AG04449 (cell line): ENCODE measurements at regions not wholly inside any gene's neighbourhood (a gene's known extent, or its start where the extent isn't known, plus 50 kb on each side); places are given as distances from the start of the nearest gene placed in this dataset.

ENCODE experiments used
- CTCF ChIA-PET: fragments of 350-600 bp; formaldehyde crosslinking; extraction: SDS; loops from one replicate; lab custom pipeline; 2021; ENCODE audit warnings: antibody characterized with exemption; lab: Yijun Ruan, JAX
- POLR2A ChIA-PET: fragments of 400-600, 350-600 bp; formaldehyde crosslinking; extraction: SDS; loops from one replicate; lab custom pipeline; 2020; ENCODE audit warnings: antibody characterized with exemption, inconsistent platforms; lab: Yijun Ruan, JAX
- DNase-seq: peaks from one replicate; pipeline ENCODE4 v3.0.0-alpha.2; 2010; ENCODE audit warnings: low read depth, low spot score
- H3K4me3 ChIP-seq: 2 replicates; pipeline ENCODE4 v1.5.1; 2011; ENCODE audit warnings: low read depth, mild to moderate bottlenecking, control low read depth, low read length
- CTCF ChIP-seq: IDR thresholded peaks from one replicate; pipeline ENCODE4 v1.5.1; 2011; ENCODE audit warnings: mild to moderate bottlenecking, moderate library complexity, low read length, control low read depth, inconsistent platforms; ENCODE audit not compliant: insufficient read depth; ENCODE audit errors: missing control alignments

GRCh38 chrX:43224496-43224895 is 431.6 kb upstream of the MAOA start:
- ChIA-PET CTCF (no interaction called here), POLR2A (no interaction called here)
- no peak for DNase-seq
- no peak for TF ChIP-seq CTCF
- no peak overlapping the region for H3K4me3 ChIP-seq

GRCh38 chrX:43225626-43226328 is 430.3 kb upstream of the MAOA start:
- DNase-seq = no peak
- TF ChIP-seq CTCF = no peak
- ChIA-PET CTCF (no interaction called here), POLR2A (no interaction called here)
- no peak overlapping the region for H3K4me3 ChIP-seq

GRCh38 chrX:43238461-43238945 is 417.6 kb upstream of the MAOA start:
- no peak for DNase-seq
- no peak for TF ChIP-seq CTCF
- ChIA-PET POLR2A (no interaction called here), CTCF (no interaction called here)
- H3K4me3 ChIP-seq = no peak overlapping the region

- ChIA-PET POLR2A (no interaction called here), CTCF (no interaction called here)
- no peak overlapping the region for H3K4me3 ChIP-seq
- no peak for TF ChIP-seq CTCF
- DNase-seq = no peak
Observed at GRCh38 chrX:43239356-43239755, 416.7 kb upstream of the MAOA start.

GRCh38 chrX:43255596-43255995 is 400.5 kb upstream of the MAOA start:
- H3K4me3 ChIP-seq = no peak overlapping the region
- POLR2A ChIA-PET = no interaction called here
- CTCF ChIA-PET = no interaction called here
- no peak for DNase-seq
- no peak for TF ChIP-seq CTCF

GRCh38 chrX:43266487-43266886 is 389.6 kb upstream of the MAOA start:
- ChIA-PET POLR2A (no interaction called here), CTCF (no interaction called here)
- no peak for DNase-seq
- no peak overlapping the region for H3K4me3 ChIP-seq
- no peak for TF ChIP-seq CTCF
